ENCODE measurements at regions not wholly inside any gene's neighbourhood (a gene's known extent, or its start where the extent isn't known, plus 50 kb on each side); places are given as distances from the start of the nearest gene placed in this dataset.

GRCh38 chr7:47659664-47660462, 78.0 kb upstream of the TNS3 start:
- Histone ChIP-seq H4K20me1 (ENCODE audit: insufficient read depth, low read length) (no peaks in the 10 kb centered on the region), H3K27ac (ENCODE audit: low read depth, low read length, poor library complexity, severe bottlenecking) (no peak overlapping the region), H3K4me2 (ENCODE audit: low read length) (no peak overlapping the region), H3K9me3 (ENCODE audit: low read length) (no peaks in the 10 kb centered on the region), H3K4me1 (ENCODE audit: insufficient read depth, low read length, poor library complexity, severe bottlenecking) (peaks cover 11% of the 10 kb centered on the region), H2AFZ (ENCODE audit: low read length) (no peak overlapping the region), H3K9me2 (ENCODE audit: insufficient read depth, low read length) (no peaks in the 10 kb centered on the region), H3K36me3 (ENCODE audit: insufficient read depth, low read length) (no peaks in the 10 kb centered on the region), H3K79me2 (ENCODE audit: insufficient read depth, low read depth, low read length) (no peaks in the 10 kb centered on the region), H3K4me3 (ENCODE audit: low read depth, low read length, poor library complexity, severe bottlenecking) (no peak overlapping the region)
- no peak for TF ChIP-seq EZH2phosphoT487 (IDR thresholded peaks at IDR 0.05; ENCODE audit: borderline replicate concordance, low read depth, low read length)
- TF ChIP-seq CTCF (conservative IDR thresholded peaks at IDR 0.05; ENCODE audit: low read length), result no peak
- intact Hi-C loops (cut with micrococcal nuclease; ENCODE audit: unreplicated experiment), result no loop called here
- DNase-seq (ENCODE audit: low spot score), result no peak
- CTCF ChIA-PET (ENCODE audit: unreplicated experiment), result interaction anchor here (0.6 kb wide), 1 partner anchor 70 kb away, joined by 3 read pairs; no protein-coding TSS in a partner anchor
- no TSS peak for BruUV-seq (replicated peaks)
- POLR2A ChIA-PET, result interaction anchor here (2.8 kb wide), 1 partner anchor 11 kb away, joined by 19 read pairs; no protein-coding TSS in a partner anchor

GRCh38 chr7:47658886-47659635, 77.2 kb upstream of the TNS3 start:
- peaks cover 11% of the 10 kb centered on the region for H3K4me1 ChIP-seq (ENCODE audit: insufficient read depth, low read length, poor library complexity, severe bottlenecking)
- ChIA-PET CTCF (ENCODE audit: unreplicated experiment) (interaction anchor here (0.6 kb wide), 1 partner anchor 69 kb away, joined by 3 read pairs; no protein-coding TSS in a partner anchor), POLR2A (interaction anchor here (0.6 to 1.0 kb wide), 3 partner anchors 12 to 1677 kb away, joined by 3 to 6 read pairs (median 4); no protein-coding TSS in a partner anchor)
- no peaks in the 10 kb centered on the region for H3K36me3 ChIP-seq (ENCODE audit: insufficient read depth, low read length)
- H3K4me2 ChIP-seq (ENCODE audit: low read length), result no peak overlapping the region
- no peaks in the 10 kb centered on the region for H3K9me3 ChIP-seq (ENCODE audit: low read length)
- DNase-seq (ENCODE audit: low spot score), result no peak
- H3K79me2 ChIP-seq (ENCODE audit: insufficient read depth, low read depth, low read length), result no peaks in the 10 kb centered on the region
- no peak overlapping the region for H3K4me3 ChIP-seq (ENCODE audit: low read depth, low read length, poor library complexity, severe bottlenecking)
- no TSS peak for BruUV-seq (replicated peaks)
- intact Hi-C loops (cut with micrococcal nuclease; ENCODE audit: unreplicated experiment), result no loop called here
- no peaks in the 10 kb centered on the region for H3K9me2 ChIP-seq (ENCODE audit: insufficient read depth, low read length)
- H2AFZ ChIP-seq (ENCODE audit: low read length), result no peak overlapping the region
- no peak overlapping the region for H3K27ac ChIP-seq (ENCODE audit: low read depth, low read length, poor library complexity, severe bottlenecking)
- H4K20me1 ChIP-seq (ENCODE audit: insufficient read depth, low read length), result no peaks in the 10 kb centered on the region
- TF ChIP-seq EZH2phosphoT487 (IDR thresholded peaks at IDR 0.05; ENCODE audit: borderline replicate concordance, low read depth, low read length) (no peak), CTCF (conservative IDR thresholded peaks at IDR 0.05; ENCODE audit: low read length) (no peak)

Data from OCI-LY7 (cell line).